GM12872 (cell line): ENCODE measurements at regions not wholly inside any gene's neighbourhood (a gene's known extent, or its start where the extent isn't known, plus 50 kb on each side); places are given as distances from the start of the nearest gene placed in this dataset.

Experiments used
- CTCF ChIP-seq: IDR thresholded peaks from 3 replicates; pipeline ENCODE4 v1.5.1; 2011; ENCODE audit warnings: low read depth, mild to moderate bottlenecking, low read length, moderate library complexity; ENCODE audit not compliant: insufficient read depth

GRCh38 chr9:121564504-121565260 is 65.0 kb upstream of the GGTA1 start:
- TF ChIP-seq CTCF: no peak

GRCh38 chr9:121566481-121567465 is 67.1 kb upstream of the GGTA1 start:
- no peak for TF ChIP-seq CTCF

- TF ChIP-seq CTCF: no peak
These were observed 68.1 kb upstream of the GGTA1 start for GRCh38 chr9:121567500-121568342.

GRCh38 chr9:121568343-121569265 is 69.0 kb upstream of the GGTA1 start:
- TF ChIP-seq CTCF: no peak

- no peak for TF ChIP-seq CTCF
These were observed 69.6 kb upstream of the GGTA1 start for GRCh38 chr9:121569266-121569648.

GRCh38 chr9:121572581-121572980 is 72.9 kb upstream of the GGTA1 start:
- no peak for TF ChIP-seq CTCF
